Renal pelvis (tissue), 1 donor: ENCODE measurements at regions not wholly inside any gene's neighbourhood (a gene's known extent, or its start where the extent isn't known, plus 50 kb on each side); places are given as distances from the start of the nearest gene placed in this dataset.

Experiments used
- DNase-seq: peaks from one replicate; pipeline ENCODE4 v3.0.0-alpha.2; 2013

GRCh38 chr9:90097237-90097636 is 492.4 kb downstream of the GADD45G start:
- no peak for DNase-seq

GRCh38 chr9:90098408-90098807 is 493.6 kb downstream of the GADD45G start:
- no peak for DNase-seq

- DNase-seq: peak; percentile 22
Observed at GRCh38 chr9:90099262-90099963, 494.6 kb downstream of the GADD45G start.

GRCh38 chr9:90100014-90100413 is 495.2 kb downstream of the GADD45G start:
- no peak for DNase-seq

- peak; percentile 84 for DNase-seq
Observed at GRCh38 chr9:90102292-90102901, 497.6 kb downstream of the GADD45G start.

GRCh38 chr9:90103771-90104170 is 499.0 kb downstream of the GADD45G start:
- peak; percentile 26 for DNase-seq

- no peak for DNase-seq
Observed at GRCh38 chr9:90105773-90106172, 501.0 kb downstream of the GADD45G start.

GRCh38 chr9:90107040-90107725 is 502.4 kb downstream of the GADD45G start:
- DNase-seq: no peak

GRCh38 chr9:90107726-90108655 is 503.2 kb downstream of the GADD45G start:
- no peak for DNase-seq

- DNase-seq: no peak
Observed at GRCh38 chr9:90112788-90113187, 508.0 kb downstream of the GADD45G start.

GRCh38 chr9:90114641-90115425 is 510.0 kb downstream of the GADD45G start:
- no peak for DNase-seq

GRCh38 chr9:90121762-90122161 is 517.0 kb downstream of the GADD45G start:
- no peak for DNase-seq

- peak; percentile 21 for DNase-seq
Observed at GRCh38 chr9:90124961-90125360, 517.7 kb downstream of the DIRAS2 start.

GRCh38 chr9:90127923-90128322 is 514.7 kb downstream of the DIRAS2 start:
- DNase-seq: no peak

- no peak for DNase-seq
Observed at GRCh38 chr9:90128587-90129190, 513.9 kb downstream of the DIRAS2 start.

- DNase-seq: no peak
Observed at GRCh38 chr9:90129446-90129845, 513.2 kb downstream of the DIRAS2 start.

GRCh38 chr9:90131568-90131967 is 511.1 kb downstream of the DIRAS2 start:
- DNase-seq: no peak

GRCh38 chr9:90132866-90133265 is 509.8 kb downstream of the DIRAS2 start:
- DNase-seq: no peak

- peak; percentile 42 for DNase-seq
Observed at GRCh38 chr9:90137801-90138200, 504.8 kb downstream of the DIRAS2 start.

GRCh38 chr9:90140131-90140818 is 502.3 kb downstream of the DIRAS2 start:
- DNase-seq: no peak
